GM12872 (cell line): ENCODE measurements at regions not wholly inside any gene's neighbourhood (a gene's known extent, or its start where the extent isn't known, plus 50 kb on each side); places are given as distances from the start of the nearest gene placed in this dataset.

Experiments
- CTCF ChIP-seq: IDR thresholded peaks from 3 replicates; pipeline ENCODE4 v1.5.1; 2011; ENCODE audit warnings: low read depth, mild to moderate bottlenecking, low read length, moderate library complexity; ENCODE audit not compliant: insufficient read depth

GRCh38 chr11:13883042-13883441 lies 79.5 kb upstream of the SPON1 start:
- TF ChIP-seq CTCF, result no peak

GRCh38 chr11:13883589-13883988 lies 78.9 kb upstream of the SPON1 start:
- no peak for TF ChIP-seq CTCF

- TF ChIP-seq CTCF, result no peak
Observed at GRCh38 chr11:13884158-13884799, 78.2 kb upstream of the SPON1 start.

- TF ChIP-seq CTCF, result no peak
Observed at GRCh38 chr11:13885083-13885482, 77.4 kb upstream of the SPON1 start.

GRCh38 chr11:13889552-13890249 lies 72.8 kb upstream of the SPON1 start:
- no peak for TF ChIP-seq CTCF

- TF ChIP-seq CTCF, result no peak
Observed at GRCh38 chr11:13891911-13892310, 70.6 kb upstream of the SPON1 start.

- no peak for TF ChIP-seq CTCF
Observed at GRCh38 chr11:13896175-13896980, 66.1 kb upstream of the SPON1 start.
